OCI-LY7 (cell line): ENCODE measurements at regions not wholly inside any gene's neighbourhood (a gene's known extent, or its start where the extent isn't known, plus 50 kb on each side); places are given as distances from the start of the nearest gene placed in this dataset.
"Not testable (repeated sequence)": the region's sequence is repeated elsewhere in the genome, so short reads cannot be mapped to it uniquely, and the experiment has no call there.

ENCODE experiments used
- BruUV-seq: library from RNA; stranded (reverse); fragments of 400-500 nt; replicated peaks from 2 replicates; lab custom pipeline; 2021; lab: Mats Ljungman, UMichigan
- CTCF ChIA-PET: fragments of 300-600 bp; sonication (Branson Sonifier 250); formaldehyde crosslinking; loops from one replicate; lab custom pipeline; 2022; ENCODE audit warnings: antibody characterized with exemption; ENCODE audit not compliant: unreplicated experiment; lab: Charles Lee
- POLR2A ChIA-PET: fragments of 300-600 bp; sonication (Branson Sonifier 250); formaldehyde crosslinking; loops from one replicate; lab custom pipeline; 2022; ENCODE audit warnings: antibody characterized with exemption; lab: Charles Lee
- DNase-seq: peaks from one replicate; pipeline ENCODE4 v3.0.0-alpha.2; 2015; ENCODE audit warnings: low spot score
- H2AFZ ChIP-seq: fragments of 200-600 bp; sonication (generic), shearing (Covaris generic); 2 replicates; pipeline ENCODE4 v1.6.1; 2014; ENCODE audit warnings: mild to moderate bottlenecking, antibody characterized with exemption, low read length, moderate library complexity
- H3K27ac ChIP-seq: fragments of 200-600 bp; sonication (generic); 2 replicates; pipeline ENCODE4 v1.5.1; 2014; ENCODE audit warnings: mixed run types, low read depth, mild to moderate bottlenecking, moderate library complexity, low read length, inconsistent platforms; ENCODE audit not compliant: poor library complexity, severe bottlenecking
- H3K36me3 ChIP-seq: fragments of 200-600 bp; sonication (generic); 2 replicates; pipeline ENCODE4 v1.6.1; 2014; ENCODE audit warnings: mild to moderate bottlenecking, antibody characterized with exemption, low read length, moderate library complexity, mixed read lengths; ENCODE audit not compliant: insufficient read depth
- H3K4me1 ChIP-seq: fragments of 200-600 bp; sonication (generic); 2 replicates; pipeline ENCODE4 v1.5.1; 2014; ENCODE audit warnings: mild to moderate bottlenecking, low read length; ENCODE audit not compliant: insufficient read depth, poor library complexity, severe bottlenecking
- H3K4me2 ChIP-seq: fragments of 200-600 bp; sonication (generic); 2 replicates; pipeline ENCODE4 v1.6.1; 2014; ENCODE audit warnings: mild to moderate bottlenecking, low read length
- H3K4me3 ChIP-seq: fragments of 200-600 bp; sonication (generic); 2 replicates; pipeline ENCODE4 v1.5.1; 2014; ENCODE audit warnings: mild to moderate bottlenecking, low read depth, low read length; ENCODE audit not compliant: poor library complexity, severe bottlenecking
- H3K79me2 ChIP-seq: fragments of 200-600 bp; sonication (generic); 2 replicates; pipeline ENCODE4 v1.6.1; 2016; ENCODE audit warnings: low read depth, mild to moderate bottlenecking, low read length, moderate library complexity, mixed read lengths; ENCODE audit not compliant: insufficient read depth
- H3K9me2 ChIP-seq: fragments of 200-600 bp; sonication (generic); 2 replicates; pipeline ENCODE4 v1.6.1; 2016; ENCODE audit warnings: mild to moderate bottlenecking, low read length, mixed read lengths; ENCODE audit not compliant: insufficient read depth
- H3K9me3 ChIP-seq: fragments of 200-600 bp; sonication (generic); 2 replicates; pipeline ENCODE4 v1.6.1; 2014; ENCODE audit warnings: mild to moderate bottlenecking, mixed run types, low read length, mixed read lengths
- H4K20me1 ChIP-seq: fragments of 200-600 bp; sonication (generic); 2 replicates; pipeline ENCODE4 v1.6.1; 2014; ENCODE audit warnings: mild to moderate bottlenecking, antibody characterized with exemption, low read length, moderate library complexity, mixed read lengths; ENCODE audit not compliant: insufficient read depth
- EZH2phosphoT487 ChIP-seq: fragments of 200-600 bp; sonication (generic); IDR thresholded peaks from 2 replicates; pipeline ENCODE4 v1.6.1; 2018; ENCODE audit warnings: low read depth, borderline replicate concordance, mild to moderate bottlenecking, mixed run types, antibody characterized with exemption, low read length, moderate library complexity, mixed read lengths
- intact Hi-C: fragments of 100-400 bp; cut with micrococcal nuclease; formaldehyde crosslinking; loops from one replicate; pipeline ENCODE4 v1.10.0; 2022; ENCODE audit not compliant: unreplicated experiment
- TF ChIP-seq, protein P1 (sequence below): fragments of 200-600 bp; sonication (generic); conservative IDR thresholded peaks from 2 replicates; pipeline ENCODE4 v1.5.1; 2014; ENCODE audit warnings: mild to moderate bottlenecking, antibody characterized with exemption, low read length, moderate library complexity, mixed read lengths

DNA sequence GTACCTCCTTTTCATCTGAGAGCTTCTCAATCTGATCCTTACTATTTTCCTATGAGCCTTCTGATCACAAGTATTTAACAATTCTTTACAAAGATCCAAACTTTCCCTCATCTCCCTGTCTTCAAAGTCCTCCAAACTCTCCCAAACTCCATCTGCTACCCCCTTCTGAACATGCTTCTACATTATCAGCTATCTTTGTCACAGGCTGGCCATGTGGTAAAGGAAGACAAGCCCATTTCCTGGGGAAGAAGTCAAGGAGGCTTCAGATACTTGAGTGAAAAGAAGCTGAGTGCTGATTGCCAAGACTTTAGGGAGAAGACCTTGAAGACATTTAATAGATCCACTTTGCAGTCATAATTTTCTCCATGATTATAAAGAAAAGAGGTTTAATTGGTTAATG is 231.4 kb downstream of the CWH43 start:
- Histone ChIP-seq H3K27ac (no peak overlapping the region), H3K9me2 (no peaks in the 10 kb centered on the region), H2AFZ (no peak overlapping the region), H3K4me1 (no peaks in the 10 kb centered on the region), H3K9me3 (no peaks in the 10 kb centered on the region), H3K4me2 (no peak overlapping the region), H3K36me3 (no peaks in the 10 kb centered on the region), H4K20me1 (no peaks in the 10 kb centered on the region), H3K4me3 (no peak overlapping the region), H3K79me2 (no peaks in the 10 kb centered on the region)
- ChIA-PET POLR2A (no interaction called here), CTCF (no interaction called here)
- no peak for TF ChIP-seq EZH2phosphoT487
- TF ChIP-seq, protein P1, sequence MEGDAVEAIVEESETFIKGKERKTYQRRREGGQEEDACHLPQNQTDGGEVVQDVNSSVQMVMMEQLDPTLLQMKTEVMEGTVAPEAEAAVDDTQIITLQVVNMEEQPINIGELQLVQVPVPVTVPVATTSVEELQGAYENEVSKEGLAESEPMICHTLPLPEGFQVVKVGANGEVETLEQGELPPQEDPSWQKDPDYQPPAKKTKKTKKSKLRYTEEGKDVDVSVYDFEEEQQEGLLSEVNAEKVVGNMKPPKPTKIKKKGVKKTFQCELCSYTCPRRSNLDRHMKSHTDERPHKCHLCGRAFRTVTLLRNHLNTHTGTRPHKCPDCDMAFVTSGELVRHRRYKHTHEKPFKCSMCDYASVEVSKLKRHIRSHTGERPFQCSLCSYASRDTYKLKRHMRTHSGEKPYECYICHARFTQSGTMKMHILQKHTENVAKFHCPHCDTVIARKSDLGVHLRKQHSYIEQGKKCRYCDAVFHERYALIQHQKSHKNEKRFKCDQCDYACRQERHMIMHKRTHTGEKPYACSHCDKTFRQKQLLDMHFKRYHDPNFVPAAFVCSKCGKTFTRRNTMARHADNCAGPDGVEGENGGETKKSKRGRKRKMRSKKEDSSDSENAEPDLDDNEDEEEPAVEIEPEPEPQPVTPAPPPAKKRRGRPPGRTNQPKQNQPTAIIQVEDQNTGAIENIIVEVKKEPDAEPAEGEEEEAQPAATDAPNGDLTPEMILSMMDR = no peak
- intact Hi-C loops = no loop called here
- DNase-seq = no peak
- no TSS peak for BruUV-seq

DNA sequence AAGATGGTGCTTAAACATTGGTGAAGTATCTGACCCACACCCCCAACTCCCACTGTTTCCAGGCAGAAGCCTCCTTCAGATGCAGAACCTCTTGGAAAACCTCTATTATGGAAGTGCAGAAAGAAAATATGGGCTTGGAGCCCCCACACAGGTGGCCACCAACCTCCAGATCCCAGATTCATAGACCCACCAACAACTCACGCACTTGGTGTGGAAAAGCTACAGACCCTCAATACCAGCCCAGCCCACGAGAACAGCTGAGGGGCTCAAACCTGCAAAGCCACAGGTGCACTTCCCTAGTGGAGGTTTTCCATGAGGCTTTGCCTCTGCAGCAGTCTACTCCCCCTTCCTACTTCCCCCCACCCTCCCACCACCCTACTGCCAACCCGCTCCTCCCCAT is 232.0 kb downstream of the CWH43 start:
- H3K36me3 ChIP-seq, H3K79me2 ChIP-seq, H3K4me3 ChIP-seq, H3K9me2 ChIP-seq, H2AFZ ChIP-seq, intact Hi-C loops, H3K4me2 ChIP-seq, H3K9me3 ChIP-seq, H4K20me1 ChIP-seq, H3K4me1 ChIP-seq, DNase-seq, CTCF ChIA-PET, H3K27ac ChIP-seq, BruUV-seq, POLR2A ChIA-PET: not testable (repeated sequence)

GRCh38 chr4:49218931-49219330 is 232.9 kb downstream of the CWH43 start:
- H3K27ac ChIP-seq, H3K9me2 ChIP-seq, H2AFZ ChIP-seq, POLR2A ChIA-PET, H3K79me2 ChIP-seq, H3K36me3 ChIP-seq, H3K4me2 ChIP-seq, H4K20me1 ChIP-seq, intact Hi-C loops, H3K4me3 ChIP-seq, BruUV-seq, H3K9me3 ChIP-seq, CTCF ChIA-PET, DNase-seq, H3K4me1 ChIP-seq: not testable (repeated sequence)

DNA sequence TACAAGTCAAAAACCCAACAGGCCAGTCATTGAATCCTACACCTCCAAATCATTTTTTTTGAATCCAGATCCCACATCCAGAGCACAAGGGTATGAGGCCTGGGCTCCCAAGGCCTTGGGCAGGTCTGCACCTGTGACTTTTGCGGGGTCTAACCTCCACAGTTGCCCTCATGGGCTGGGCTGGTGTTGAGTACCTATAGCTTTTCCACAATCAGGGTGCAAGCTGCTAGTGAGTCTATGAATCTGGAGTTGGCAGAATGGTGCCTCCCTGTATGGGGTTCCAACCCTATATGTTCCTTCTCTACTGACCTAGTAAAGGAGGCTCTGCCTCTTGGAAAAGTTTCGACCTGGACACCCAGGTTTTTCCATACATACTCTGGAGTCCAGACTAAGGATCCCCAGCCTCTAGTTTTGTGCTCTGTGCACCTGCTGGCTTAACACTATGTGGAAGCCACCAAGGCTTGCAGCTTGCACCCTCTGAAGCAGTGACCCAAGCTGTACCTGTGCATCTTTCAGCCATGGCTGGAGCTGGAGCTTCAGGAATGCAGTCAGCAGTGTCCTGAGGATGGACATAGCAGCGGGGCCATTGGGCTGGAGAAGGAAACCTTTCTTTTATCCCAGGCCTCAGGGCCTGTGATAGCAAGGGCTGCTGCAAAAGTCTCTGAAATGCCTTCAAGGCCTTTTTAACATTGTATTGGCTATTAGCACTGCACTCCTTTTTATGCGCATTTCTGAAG is 233.6 kb downstream of the CWH43 start:
- H2AFZ ChIP-seq, H3K9me2 ChIP-seq, BruUV-seq, H3K9me3 ChIP-seq, H3K4me2 ChIP-seq, H4K20me1 ChIP-seq, H3K27ac ChIP-seq, CTCF ChIA-PET, H3K36me3 ChIP-seq, H3K4me3 ChIP-seq, DNase-seq, H3K4me1 ChIP-seq, H3K79me2 ChIP-seq, intact Hi-C loops, POLR2A ChIA-PET: not testable (repeated sequence)
